Osteoblast (primary cell): ENCODE measurements at regions not wholly inside any gene's neighbourhood (a gene's known extent, or its start where the extent isn't known, plus 50 kb on each side); places are given as distances from the start of the nearest gene placed in this dataset.

Experiments
- DNase-seq: peaks from one replicate; pipeline ENCODE4 v3.0.0; 2011; ENCODE audit warnings: low spot score, mixed read lengths; ENCODE audit not compliant: insufficient read length; ENCODE audit errors: missing footprints
- H2AFZ ChIP-seq: 2 replicates; pipeline ENCODE4 v1.6.0; 2011; ENCODE audit warnings: mild to moderate bottlenecking, low read length
- H3K27ac ChIP-seq: 2 replicates; pipeline ENCODE4 v1.5.1; 2011; ENCODE audit warnings: mild to moderate bottlenecking, low read depth, low read length, moderate library complexity
- H3K27me3 ChIP-seq: 2 replicates; pipeline ENCODE4 v1.6.0; 2012; ENCODE audit warnings: mild to moderate bottlenecking, control low read depth, inconsistent platforms, low read length, moderate library complexity; ENCODE audit not compliant: insufficient read depth
- H3K36me3 ChIP-seq: 2 replicates; pipeline ENCODE4 v1.5.1; 2011; ENCODE audit warnings: mild to moderate bottlenecking, low read length, control low read depth, moderate library complexity; ENCODE audit not compliant: insufficient read depth
- H3K4me1 ChIP-seq: 2 replicates; pipeline ENCODE4 v1.5.1; 2011; ENCODE audit warnings: mild to moderate bottlenecking, low read length, control low read depth, moderate library complexity; ENCODE audit not compliant: insufficient read depth
- H3K4me2 ChIP-seq: 2 replicates; pipeline ENCODE4 v1.6.0; 2011; ENCODE audit warnings: mild to moderate bottlenecking, low read length; ENCODE audit not compliant: insufficient read depth
- H3K4me3 ChIP-seq: fragments of 200-600 bp; sonication (generic); 3 replicates; pipeline ENCODE4 v1.5.1; 2012; ENCODE audit warnings: mild to moderate bottlenecking, low read length, inconsistent platforms; ENCODE audit not compliant: insufficient read depth
- H3K79me2 ChIP-seq: 2 replicates; pipeline ENCODE4 v1.6.0; 2012; ENCODE audit warnings: mild to moderate bottlenecking, low read length, control low read depth, inconsistent platforms; ENCODE audit not compliant: insufficient read depth
- H3K9me3 ChIP-seq: 2 replicates; pipeline ENCODE4 v1.5.1; 2011; ENCODE audit warnings: low read depth, low read length, control low read depth
- H4K20me1 ChIP-seq: 2 replicates; pipeline ENCODE4 v1.6.0; 2012; ENCODE audit warnings: mild to moderate bottlenecking, low read length, control low read depth; ENCODE audit not compliant: insufficient read depth
- TF ChIP-seq, protein P1 (sequence below): IDR thresholded peaks from 2 replicates; pipeline ENCODE4 v1.5.1; 2011; ENCODE audit warnings: mild to moderate bottlenecking, low read depth, low read length, moderate library complexity; ENCODE audit errors: extremely low read depth

DNA sequence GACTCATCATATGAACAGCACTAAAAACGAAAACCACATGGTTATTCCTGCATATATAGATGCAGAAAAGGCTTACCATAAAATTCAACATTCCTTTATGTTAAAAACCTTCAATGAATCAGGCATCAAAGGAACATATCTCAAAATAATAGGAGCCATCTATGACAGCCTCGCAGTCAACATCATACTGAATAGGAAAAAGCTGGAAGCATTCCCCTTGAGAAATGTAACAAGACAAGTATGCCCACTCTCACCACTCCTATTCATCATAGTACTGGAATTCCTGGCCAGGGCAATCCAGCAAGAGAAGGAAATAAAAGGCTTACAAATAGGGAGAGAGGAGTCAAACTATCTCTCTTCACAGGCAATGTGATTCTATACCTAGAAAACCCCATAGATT lies 179.6 kb upstream of the HTR2A start:
- Histone ChIP-seq H3K27ac (no peak overlapping the region), H3K36me3 (no peaks in the 10 kb centered on the region), H3K4me3 (no peak overlapping the region), H3K79me2 (no peaks in the 10 kb centered on the region), H3K4me2 (no peak overlapping the region), H3K4me1 (no peaks in the 10 kb centered on the region), H4K20me1 (no peaks in the 10 kb centered on the region), H3K27me3 (no peaks in the 10 kb centered on the region), H2AFZ (no peak overlapping the region), H3K9me3 (peaks cover 4% of the 10 kb centered on the region)
- DNase-seq: no peak
- TF ChIP-seq, protein P1, sequence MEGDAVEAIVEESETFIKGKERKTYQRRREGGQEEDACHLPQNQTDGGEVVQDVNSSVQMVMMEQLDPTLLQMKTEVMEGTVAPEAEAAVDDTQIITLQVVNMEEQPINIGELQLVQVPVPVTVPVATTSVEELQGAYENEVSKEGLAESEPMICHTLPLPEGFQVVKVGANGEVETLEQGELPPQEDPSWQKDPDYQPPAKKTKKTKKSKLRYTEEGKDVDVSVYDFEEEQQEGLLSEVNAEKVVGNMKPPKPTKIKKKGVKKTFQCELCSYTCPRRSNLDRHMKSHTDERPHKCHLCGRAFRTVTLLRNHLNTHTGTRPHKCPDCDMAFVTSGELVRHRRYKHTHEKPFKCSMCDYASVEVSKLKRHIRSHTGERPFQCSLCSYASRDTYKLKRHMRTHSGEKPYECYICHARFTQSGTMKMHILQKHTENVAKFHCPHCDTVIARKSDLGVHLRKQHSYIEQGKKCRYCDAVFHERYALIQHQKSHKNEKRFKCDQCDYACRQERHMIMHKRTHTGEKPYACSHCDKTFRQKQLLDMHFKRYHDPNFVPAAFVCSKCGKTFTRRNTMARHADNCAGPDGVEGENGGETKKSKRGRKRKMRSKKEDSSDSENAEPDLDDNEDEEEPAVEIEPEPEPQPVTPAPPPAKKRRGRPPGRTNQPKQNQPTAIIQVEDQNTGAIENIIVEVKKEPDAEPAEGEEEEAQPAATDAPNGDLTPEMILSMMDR: no peak

- no peak for DNase-seq
- Histone ChIP-seq H4K20me1 (no peaks in the 10 kb centered on the region), H3K79me2 (no peaks in the 10 kb centered on the region), H3K4me3 (no peak overlapping the region), H3K27ac (no peak overlapping the region), H3K4me1 (no peaks in the 10 kb centered on the region), H3K4me2 (no peak overlapping the region), H3K9me3 (no peaks in the 10 kb centered on the region), H3K36me3 (no peaks in the 10 kb centered on the region), H3K27me3 (no peaks in the 10 kb centered on the region), H2AFZ (no peak overlapping the region)
- TF ChIP-seq, protein P1: no peak
These were observed 172.3 kb upstream of the HTR2A start for GRCh38 chr13:47069133-47069532.

GRCh38 chr13:47067306-47067705 lies 170.5 kb upstream of the HTR2A start:
- no peaks in the 10 kb centered on the region for H4K20me1 ChIP-seq
- H3K36me3 ChIP-seq: no peaks in the 10 kb centered on the region
- no peaks in the 10 kb centered on the region for H3K9me3 ChIP-seq
- no peak overlapping the region for H3K27ac ChIP-seq
- H2AFZ ChIP-seq: no peak overlapping the region
- no peak overlapping the region for H3K4me2 ChIP-seq
- H3K27me3 ChIP-seq: no peaks in the 10 kb centered on the region
- TF ChIP-seq, protein P1: no peak
- H3K79me2 ChIP-seq: no peaks in the 10 kb centered on the region
- no peak for DNase-seq
- no peak overlapping the region for H3K4me3 ChIP-seq
- H3K4me1 ChIP-seq: no peaks in the 10 kb centered on the region

GRCh38 chr13:47066226-47066625 lies 169.4 kb upstream of the HTR2A start:
- H3K27ac ChIP-seq: no peak overlapping the region
- no peaks in the 10 kb centered on the region for H3K79me2 ChIP-seq
- no peaks in the 10 kb centered on the region for H3K36me3 ChIP-seq
- no peak overlapping the region for H2AFZ ChIP-seq
- TF ChIP-seq, protein P1: no peak
- no peaks in the 10 kb centered on the region for H4K20me1 ChIP-seq
- DNase-seq: no peak
- H3K9me3 ChIP-seq: no peaks in the 10 kb centered on the region
- H3K4me2 ChIP-seq: no peak overlapping the region
- no peaks in the 10 kb centered on the region for H3K4me1 ChIP-seq
- no peaks in the 10 kb centered on the region for H3K27me3 ChIP-seq
- H3K4me3 ChIP-seq: no peak overlapping the region
